Amniotic stem cell (primary cell): ENCODE measurements at regions not wholly inside any gene's neighbourhood (a gene's known extent, or its start where the extent isn't known, plus 50 kb on each side); places are given as distances from the start of the nearest gene placed in this dataset.
"Not testable (repeated sequence)": the region's sequence is repeated elsewhere in the genome, so short reads cannot be mapped to it uniquely, and the experiment has no call there.

ENCODE experiments used
- DNase-seq: peaks from one replicate; lab custom pipeline; 2025; lab: John Stamatoyannopoulos, UW

DNA sequence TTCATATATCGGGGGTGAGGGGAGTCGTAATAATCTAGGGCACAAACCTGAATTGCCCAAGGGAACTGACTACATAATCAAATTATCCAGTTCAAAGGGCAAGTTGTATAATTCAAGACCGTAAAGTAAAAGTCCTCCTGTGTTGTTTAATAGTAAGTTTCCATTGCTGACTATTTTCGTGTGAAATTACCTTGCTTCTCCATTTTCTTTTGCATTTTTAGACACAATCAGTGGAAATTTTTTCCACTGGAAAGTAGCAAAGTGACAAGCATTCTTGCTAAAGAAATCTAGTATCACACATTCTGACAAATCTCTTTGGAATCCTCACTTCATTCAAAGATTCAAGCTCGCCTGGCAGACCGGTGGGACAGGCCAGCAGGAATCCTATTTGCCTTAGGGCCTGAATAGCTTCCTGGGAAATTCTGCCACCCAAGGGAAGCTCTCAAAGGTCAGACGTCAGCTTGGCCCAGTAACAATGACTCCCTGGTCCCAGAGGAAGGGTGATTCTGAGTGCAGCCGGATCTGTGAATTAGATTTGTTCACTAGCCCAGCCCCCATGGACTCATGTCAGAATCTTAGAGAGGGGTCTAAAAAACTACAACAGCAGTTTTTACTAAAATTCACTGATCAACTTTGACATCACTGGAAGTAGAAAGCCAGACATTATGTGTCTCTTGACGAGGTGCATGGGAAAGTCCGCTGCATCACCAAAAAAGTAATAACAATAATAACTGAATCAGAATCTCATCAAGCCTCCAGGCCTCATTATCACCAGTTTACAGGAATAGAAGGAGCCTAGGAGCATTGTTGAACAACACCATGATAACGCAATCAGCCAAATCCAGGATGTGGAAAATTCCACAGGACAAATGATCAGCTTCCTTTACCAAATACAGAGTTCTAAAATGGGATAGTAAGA, 161.0 kb downstream of the SKIDA1 start:
- peak; percentile 71 for DNase-seq

DNA sequence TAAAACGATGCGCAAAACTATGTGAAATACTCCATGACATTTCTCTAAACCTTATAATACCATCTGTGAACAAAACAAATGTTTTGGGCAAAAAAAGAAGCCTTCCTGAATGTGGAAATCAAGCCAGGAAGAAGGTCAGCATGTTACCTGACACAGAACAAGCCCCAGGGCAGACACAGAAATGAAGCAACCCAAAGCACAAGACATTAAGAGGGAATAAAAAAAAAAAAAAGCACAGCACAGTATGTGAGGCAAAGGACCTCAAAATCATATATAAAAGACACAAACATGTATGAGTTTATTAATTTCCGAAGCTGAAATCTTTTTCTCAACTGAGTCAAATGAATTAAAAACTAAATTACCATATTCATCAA, 161.8 kb downstream of the SKIDA1 start:
- no peak for DNase-seq

DNA sequence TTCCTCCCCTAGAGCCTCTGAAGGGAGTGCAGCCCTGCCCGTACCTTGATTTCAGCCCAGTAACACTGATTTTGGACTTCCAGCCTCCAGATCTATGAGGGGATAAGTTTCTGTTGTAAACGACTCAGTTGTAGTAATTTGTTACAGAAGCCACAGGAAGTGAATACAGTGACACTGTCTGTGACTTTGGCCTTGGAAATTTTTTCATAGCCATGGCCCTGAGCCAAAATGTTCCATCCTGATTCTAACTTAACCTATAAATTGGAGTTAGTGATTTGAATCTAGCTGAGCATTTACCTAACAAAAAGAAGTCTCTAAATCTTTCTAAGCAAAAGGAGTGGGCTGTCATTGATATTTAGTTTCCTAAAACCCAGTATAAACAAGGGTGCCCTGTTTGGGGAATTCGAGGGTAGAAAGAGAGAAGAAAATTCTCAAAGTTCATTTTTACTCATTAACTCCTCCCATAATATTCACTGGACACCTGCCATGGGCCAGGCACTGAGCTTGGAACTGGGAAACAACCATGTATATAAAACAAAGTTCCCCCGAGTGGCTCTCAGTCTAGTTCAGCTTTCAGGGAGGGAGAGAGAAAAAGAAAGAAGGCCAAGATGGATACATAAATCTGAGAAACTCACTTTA, 162.3 kb downstream of the SKIDA1 start:
- DNase-seq: no peak

DNA sequence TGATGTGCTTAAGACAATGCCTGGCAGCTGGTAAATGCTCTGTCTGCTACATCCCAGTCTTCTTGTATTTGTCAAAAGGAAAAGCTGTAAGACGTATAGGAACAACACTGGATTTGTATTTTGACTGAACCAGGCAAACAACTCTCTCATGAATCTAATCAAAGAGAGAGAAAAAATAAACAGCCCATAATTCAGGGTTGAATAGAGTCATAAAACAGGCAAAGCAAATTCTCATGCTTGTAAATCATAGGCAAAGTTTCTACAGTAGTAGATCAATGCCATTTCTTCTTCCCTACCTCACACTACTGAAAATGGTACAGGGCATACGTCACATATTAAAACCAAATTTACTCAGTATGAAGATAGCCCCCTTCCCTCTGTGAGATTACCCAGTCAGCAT, 166.3 kb downstream of the SKIDA1 start:
- no peak for DNase-seq

DNA sequence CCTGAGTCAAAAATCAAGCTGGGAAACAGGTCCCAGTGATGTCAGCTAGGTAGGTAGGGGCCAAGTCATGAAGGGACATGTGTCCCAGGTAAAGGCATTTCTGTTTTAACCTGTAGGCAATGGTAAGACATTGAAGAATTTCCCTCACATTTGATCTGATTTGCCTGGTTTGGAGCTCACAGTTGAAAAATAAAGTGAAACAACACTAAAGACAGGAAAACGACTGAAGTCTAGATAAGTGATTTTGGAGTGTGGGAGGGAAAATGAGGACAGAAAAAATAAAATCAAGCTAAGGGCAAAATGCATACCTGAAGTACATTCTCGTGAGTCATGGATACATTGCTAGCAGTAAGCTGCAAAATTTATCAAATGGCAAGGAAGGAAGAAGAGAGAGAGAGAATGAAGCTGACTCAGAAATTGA, 169.9 kb downstream of the SKIDA1 start:
- DNase-seq: no peak

DNA sequence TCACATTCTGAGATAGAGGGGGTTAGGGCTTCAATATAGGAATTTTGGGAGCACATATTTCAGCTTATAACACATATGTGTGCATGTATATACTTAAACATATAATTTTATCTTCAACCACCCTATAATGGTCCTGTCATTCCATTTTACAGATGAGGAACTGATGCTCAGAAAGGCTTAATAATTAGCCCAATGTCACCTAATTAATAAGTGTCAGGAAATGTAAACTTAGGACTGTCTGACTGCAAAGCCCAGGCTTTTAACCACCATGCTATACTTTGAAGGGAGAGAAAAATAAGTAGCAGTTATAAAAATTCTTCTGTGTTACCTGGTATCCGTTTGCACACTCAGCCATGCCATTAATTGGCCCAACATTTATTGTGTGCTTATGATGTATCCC, 172.6 kb downstream of the SKIDA1 start:
- DNase-seq: no peak

DNA sequence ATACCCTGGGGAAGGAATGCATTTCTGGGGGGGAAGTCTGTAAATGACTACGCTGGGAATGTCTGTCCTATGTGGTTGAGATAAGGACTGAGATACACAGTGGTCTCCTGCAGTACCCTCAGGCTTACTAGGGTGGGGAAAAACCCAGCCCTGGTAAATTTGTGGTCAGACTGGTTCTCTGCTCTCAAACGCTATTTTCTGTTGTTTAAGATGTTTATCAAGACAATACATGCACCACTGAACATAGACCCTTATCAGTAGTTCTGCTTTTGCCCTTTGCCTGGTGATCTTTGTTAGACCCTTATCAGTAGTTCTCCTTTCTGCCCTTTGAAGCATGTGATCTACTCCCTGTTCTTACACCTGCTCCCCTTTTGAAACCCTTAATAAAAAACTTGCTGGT, 173.9 kb downstream of the SKIDA1 start:
- not testable (repeated sequence) for DNase-seq

DNA sequence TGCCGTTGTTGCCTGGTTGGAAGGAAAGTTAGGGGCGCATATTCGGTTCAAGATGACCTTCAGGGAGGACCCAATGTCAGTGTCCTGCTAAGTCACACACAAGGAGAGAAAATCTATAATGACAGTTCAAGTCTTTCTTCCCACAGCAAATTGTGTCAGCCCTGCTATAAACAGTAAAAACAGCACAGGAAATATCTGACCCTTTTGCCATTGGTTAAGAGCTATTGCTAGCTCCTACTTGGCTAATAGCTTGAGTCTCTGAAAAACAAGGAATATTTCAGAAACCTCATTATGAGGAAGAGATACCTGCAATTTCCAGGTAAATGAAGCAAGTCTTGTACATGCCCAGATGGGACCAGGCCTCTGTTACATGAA, 175.6 kb downstream of the SKIDA1 start:
- DNase-seq: no peak

DNA sequence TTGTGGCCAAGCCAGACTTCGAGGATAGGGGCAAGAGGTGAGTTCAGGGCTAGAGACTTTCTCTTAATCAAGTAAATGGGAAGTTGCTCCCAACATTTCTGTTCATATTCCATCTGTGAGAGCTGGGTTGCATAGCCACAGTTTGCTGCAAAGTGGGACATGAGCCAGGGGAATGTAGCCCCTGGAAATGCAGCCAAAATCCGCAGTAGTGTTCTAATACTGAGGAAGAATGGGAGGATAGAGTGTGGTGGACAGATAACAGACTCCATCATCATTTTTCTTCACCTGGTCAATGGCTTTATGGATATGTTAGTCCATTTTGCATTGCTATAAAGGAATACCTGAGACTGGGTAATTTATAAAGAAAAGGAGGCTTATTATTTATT, 177.7 kb downstream of the SKIDA1 start:
- no peak for DNase-seq

DNA sequence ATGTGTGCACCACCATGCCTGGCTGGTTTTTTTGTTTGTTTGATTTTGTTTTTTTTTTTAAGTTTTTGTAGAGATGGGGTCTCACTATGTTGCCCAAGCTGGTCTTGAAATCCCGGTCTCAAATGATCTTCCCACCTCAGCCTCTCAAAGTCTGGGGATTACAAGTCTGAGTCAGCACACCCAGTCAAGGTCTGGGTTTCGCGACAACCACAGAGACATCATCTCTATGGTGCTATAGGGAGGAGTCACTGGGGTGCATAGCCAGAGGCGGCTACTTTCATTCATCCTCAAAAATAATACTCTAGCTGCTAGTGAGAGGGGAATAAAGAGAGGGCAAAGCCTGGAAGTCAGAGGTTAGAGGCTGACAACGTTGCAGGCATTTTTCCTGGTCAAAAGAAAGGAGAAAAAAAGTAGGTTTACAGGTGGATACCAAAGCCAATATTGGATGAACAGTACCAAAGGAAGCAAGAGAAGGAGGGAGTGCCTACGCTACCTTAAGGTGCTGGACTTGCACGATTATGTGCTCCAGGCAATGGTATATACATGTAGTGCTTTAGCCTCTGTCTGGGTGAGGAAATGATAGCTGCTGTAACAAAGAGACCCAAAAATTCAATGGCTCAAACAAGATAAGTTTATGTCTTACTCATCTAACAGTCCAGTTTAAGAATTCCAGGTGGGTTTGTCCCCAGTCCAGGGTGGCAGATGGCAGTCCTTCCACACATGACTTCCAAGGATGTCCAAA, 178.3 kb downstream of the SKIDA1 start:
- DNase-seq: no peak

DNA sequence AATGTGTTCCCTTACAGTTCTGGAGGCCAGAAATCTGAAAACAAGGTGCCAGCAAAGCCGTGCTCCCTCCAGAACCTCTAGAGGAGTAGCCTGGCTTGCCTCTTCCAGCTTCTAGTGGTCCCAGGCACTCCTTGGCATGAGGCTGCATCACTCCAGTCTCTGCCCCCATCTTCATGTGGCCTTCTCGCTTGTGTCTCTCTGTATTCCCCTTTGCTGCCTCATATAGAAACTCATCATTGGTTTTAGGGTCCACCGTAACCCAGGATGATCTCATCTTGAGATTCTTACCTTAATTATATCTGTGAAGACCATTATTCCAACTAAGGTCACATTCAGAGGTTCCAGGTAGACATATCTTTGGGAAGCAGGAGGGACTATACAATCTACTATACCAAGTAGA, 182.4 kb downstream of the SKIDA1 start:
- DNase-seq: no peak

DNA sequence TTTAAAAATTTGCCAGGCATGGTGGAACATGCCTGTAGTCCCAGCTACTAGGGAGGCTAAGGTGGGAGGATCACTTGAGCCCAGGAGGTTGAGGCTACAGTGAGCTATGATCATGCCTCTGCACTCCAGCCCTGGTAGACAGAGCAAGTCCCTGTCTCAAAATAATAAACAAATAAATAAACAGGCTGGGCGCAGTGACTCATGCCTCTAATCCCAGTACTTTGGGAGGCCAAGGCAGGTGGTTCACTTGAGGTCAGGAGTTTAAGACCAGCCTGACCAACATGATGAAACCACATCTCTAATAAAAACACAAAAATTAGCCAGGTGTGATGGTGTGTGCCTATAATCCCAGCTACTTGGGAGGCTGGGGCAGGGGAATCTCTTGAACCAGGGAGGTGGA, 183.0 kb downstream of the SKIDA1 start:
- DNase-seq: not testable (repeated sequence)

DNA sequence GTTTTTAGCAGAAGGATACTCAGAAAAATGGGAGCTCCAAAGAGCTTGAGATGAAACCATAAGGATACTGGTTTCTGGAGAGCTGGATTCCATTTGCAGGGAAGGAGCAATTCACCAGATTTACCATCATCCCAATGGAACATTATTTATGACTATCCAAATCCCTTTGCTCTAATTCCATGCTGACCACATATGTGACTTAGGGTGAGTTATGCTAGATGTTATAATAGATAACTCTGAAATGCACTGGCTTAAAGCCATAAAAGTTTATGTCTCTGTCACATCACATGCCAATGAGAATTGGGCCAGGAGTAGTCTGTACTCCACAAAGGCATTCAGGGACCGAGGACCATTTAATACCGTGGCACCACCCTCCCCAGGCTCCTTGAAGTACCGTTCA, 185.2 kb downstream of the SKIDA1 start:
- DNase-seq: no peak

DNA sequence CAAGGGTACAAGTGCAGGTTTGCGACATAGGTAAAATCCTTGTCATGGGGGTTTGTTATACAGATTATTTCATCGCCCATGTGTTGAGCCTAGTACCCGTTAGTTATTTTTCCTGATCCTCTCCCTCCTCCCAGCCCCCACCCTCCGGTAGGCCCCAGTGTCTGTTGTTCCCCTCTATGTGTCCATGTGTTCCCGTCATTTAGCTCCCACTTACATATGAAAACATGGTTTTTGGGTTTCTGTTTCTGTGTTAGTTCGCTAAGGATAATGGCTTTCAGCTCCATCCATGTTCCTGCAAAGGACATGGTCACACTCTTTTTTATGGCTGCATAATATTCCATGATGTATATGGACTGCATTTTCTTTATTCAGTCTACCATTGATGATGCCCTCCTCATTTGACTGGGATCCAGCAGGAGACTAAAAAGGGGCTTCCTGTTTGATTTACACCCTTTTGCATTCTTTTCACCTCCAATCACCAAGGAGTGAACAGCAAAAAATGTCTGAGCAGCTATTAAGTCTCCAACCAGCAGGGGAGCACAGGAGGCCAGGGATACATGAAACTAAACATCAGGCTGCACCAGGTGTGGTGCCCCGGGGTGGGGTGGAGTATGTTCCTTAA, 188.2 kb downstream of the SKIDA1 start:
- DNase-seq: no peak

DNA sequence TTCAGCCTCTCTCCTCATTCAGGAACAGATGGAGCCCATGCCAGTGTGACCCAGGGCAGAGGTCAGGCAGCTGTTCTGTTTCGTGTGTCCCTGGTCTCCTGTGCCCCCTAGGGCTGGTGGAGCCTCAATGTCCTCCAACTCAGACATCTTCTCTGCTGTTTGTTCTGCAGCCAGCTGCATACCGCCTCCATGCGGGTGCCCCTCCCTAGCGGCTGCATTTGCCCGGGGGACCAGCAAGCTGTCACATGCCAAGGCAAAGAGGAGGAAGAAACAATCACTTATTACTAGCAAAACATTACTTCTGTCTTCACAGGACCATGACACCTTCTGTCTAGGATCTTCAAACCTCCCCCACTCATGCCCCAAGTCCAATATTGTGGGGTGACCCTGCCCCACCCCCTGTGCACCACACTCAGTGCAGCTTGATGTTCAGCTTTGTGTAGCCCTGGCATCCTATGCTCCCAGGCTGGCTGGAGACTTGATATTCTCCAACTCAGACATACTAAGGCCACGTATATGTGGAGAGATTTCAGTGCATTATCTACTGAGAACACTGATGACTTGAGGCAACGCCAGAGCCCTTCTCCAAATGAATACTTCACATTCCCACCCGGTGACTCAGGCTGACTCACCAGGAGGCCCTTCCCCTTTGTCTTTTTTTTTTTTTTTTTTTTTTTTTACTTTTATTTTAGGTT, 188.9 kb downstream of the SKIDA1 start:
- DNase-seq: peak; percentile 93

DNA sequence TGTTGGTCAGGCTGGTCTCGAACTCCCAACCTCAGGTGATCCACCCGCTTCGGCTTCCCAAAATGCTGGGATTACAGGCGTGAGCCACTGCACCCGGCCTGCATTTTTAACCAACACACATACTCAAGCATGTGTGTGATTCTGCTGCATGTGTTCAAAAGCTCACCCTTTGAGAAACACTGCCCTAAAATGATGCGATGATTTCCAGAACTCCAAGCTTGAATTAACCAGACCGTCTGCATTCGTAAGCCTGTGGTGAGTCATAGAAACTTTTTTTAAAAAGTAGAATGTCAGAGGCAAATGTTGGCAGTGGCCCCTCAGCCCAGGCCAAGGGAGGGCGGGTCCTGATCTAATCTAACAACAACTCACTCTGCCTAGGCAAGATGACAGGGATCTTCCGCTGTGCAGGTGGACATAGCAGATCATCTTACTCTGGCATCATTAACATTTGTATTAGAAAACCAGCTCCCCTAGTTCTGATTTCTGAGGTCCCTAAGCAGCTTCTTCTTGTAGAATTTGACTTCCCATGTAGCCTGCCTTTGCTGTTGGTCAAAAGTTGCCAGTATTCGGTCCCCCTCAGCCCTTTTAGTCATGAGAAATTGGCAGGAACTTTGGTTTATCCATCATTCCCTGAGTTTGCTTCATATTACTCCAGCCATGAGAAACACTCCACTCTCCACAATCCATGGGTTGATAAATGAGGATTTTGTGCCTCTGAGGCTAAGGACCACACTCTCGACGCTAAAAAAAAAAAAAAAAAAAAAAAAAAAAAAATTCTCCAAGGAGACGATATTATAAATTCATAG, 190.4 kb downstream of the SKIDA1 start:
- peak; percentile 79 for DNase-seq

DNA sequence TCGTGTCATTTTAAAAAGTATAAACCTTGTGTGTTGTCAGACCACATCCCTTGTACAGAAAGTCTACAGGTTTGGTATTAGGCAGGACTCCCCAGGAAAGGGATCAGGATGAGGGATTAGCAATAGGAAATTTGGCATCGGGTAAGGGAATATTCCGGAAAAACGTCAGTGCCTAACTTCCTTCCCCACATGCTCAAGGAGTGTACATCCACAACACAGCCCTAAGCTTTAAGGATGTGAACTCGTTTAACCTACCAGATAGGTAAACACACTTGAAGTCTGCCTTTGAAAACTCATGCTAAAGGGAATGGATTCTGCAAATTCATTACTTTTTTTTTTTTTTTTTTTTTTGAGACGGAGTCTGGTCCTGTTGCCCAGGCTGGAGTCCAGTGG, 194.9 kb downstream of the SKIDA1 start:
- DNase-seq: no peak

DNA sequence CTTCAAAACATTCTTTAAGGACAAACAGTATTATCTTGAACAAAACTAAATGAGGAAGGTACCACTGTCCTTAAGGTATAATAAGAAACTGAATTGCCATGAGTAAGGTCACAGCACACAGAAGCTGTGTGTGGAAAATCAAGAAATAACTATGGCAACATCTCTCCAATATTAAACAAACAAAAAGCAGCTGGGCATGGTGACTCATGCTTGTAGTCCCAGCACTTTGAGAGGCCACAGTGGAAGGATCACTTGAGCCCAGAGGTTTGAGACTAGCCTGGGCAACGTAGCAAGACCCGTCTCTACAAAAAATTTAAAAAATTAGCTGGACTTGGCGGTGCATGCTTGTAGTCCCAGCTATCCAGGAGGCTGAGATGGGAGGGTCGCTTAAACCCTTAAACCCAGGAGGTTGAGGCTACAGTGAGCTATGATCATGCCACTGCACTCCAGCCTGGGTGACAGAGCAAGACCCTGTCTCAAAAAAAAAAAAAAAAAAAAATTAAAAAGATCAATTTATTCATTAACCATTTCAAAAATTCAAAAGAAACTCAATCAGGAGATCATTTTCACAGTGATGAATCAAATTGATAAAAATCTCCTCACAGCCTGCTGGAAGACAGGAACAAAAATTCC, 195.4 kb downstream of the SKIDA1 start:
- peak; percentile 72 for DNase-seq

DNA sequence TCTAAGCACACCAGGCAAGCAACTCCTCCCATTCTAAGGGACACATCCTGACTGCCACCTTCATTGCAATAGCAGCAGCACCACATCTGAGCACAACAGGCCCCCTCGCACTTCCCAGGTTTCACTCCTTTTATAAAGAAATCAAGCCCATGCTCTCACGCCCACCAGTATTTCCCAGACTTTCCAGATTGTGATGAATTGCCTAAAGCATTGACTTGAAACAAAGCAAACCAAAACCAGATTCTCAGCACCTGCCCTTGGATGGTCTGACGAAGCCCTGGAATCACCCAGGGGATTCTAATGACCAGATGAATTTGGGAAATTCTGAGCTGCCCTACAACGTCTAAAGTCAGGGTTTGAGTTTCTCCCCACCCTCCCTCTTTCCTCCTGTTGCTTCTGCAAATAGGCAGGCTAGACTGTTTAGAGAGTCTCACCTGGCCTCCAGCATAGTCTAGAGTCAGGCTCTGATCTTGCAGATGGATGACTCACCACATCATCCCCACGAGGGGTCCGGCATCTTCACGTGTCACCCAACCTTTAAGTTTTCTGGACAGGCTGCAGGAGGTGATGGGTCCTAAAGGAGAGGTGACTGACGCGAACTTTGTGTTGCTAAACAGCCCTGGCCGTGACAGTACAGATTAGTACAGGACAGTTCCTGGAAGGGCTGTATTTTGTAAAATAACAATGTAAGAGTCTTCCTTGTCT, 198.0 kb downstream of the SKIDA1 start:
- DNase-seq: no peak
